ENCODE measurements at regions not wholly inside any gene's neighbourhood (a gene's known extent, or its start where the extent isn't known, plus 50 kb on each side); places are given as distances from the start of the nearest gene placed in this dataset.
"Not testable (repeated sequence)": the region's sequence is repeated elsewhere in the genome, so short reads cannot be mapped to it uniquely, and the experiment has no call there.

- DNase-seq, result no peak
- TF ChIP-seq GATA1 (IDR thresholded peaks at IDR 0.05; ENCODE audit: low read depth, low read length) (no peak), POLR2A (IDR thresholded peaks at IDR 0.05; ENCODE audit: low read length) (no peak)
Observed at GRCh38 chr2:105519516-105519915, 120.7 kb upstream of the FHL2 start.

DNA sequence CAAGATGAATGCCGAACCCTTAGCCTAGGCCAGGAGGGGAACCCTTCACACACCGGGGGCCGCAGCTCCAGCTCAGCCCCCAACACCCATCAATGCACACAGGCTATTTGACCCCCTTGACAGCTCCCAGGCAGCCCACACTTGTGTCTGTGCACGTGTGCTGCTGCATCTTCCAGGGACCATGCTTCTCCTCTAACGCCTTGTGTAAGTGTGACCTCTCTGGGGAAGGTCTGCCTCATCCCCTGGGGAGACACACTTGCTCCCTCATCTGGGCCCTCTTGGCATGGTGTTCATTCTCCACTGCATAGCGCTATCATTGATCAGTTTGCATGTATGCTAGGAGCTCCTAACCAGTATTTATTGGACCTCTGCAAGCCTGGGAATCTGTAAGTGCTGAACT lies 120.0 kb upstream of the FHL2 start:
- TF ChIP-seq POLR2A (IDR thresholded peaks at IDR 0.05; ENCODE audit: low read length) (no peak), GATA1 (IDR thresholded peaks at IDR 0.05; ENCODE audit: low read depth, low read length) (no peak)
- no peak for DNase-seq

GRCh38 chr2:105517814-105518705 lies 119.2 kb upstream of the FHL2 start:
- no peak for DNase-seq
- TF ChIP-seq GATA1 (IDR thresholded peaks at IDR 0.05; ENCODE audit: low read depth, low read length), result no peak
- no peak for TF ChIP-seq POLR2A (IDR thresholded peaks at IDR 0.05; ENCODE audit: low read length)

DNA sequence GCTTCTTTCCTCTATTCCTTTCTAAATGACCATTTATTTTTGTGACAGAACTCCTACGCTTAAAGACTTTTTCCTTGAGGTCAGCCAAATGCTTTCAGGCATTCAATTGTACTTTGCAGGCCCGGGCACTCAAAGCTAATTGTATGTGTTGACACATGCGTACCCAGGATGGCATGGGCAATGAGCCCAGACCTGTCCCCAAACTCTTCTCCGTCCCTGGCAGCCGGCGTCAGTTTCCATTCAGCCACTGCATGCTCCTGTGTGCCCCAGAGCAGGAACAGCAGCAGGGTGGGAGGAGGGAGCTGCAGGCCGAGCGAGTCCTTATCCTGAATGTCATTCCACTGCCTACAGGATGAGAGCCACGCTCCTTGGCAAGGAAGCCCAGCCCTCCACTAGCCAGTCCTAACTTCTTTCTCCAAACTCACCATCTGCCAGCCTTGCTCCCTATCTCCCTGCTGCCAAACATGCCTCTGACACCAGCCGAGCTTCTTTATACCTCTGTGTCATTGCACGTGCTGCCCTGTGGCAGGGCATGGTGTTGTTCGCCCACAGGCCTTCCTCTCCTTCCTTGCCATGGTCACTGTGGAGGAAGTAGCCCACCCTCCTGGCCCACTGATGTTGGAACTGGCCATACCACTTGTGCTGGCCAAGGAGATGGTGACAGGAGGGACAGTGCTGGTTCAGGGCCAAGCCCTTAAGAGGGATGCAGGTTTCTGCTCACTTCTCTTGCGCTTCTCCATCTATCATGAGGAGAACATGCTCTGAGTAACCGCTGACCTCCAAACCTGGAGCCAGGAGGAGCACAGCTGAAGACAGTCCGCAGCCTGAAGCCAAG lies 116.9 kb upstream of the FHL2 start:
- TF ChIP-seq POLR2A (IDR thresholded peaks at IDR 0.05; ENCODE audit: low read length) (no peak), GATA1 (IDR thresholded peaks at IDR 0.05; ENCODE audit: low read depth, low read length) (no peak)
- DNase-seq, result no peak

DNA sequence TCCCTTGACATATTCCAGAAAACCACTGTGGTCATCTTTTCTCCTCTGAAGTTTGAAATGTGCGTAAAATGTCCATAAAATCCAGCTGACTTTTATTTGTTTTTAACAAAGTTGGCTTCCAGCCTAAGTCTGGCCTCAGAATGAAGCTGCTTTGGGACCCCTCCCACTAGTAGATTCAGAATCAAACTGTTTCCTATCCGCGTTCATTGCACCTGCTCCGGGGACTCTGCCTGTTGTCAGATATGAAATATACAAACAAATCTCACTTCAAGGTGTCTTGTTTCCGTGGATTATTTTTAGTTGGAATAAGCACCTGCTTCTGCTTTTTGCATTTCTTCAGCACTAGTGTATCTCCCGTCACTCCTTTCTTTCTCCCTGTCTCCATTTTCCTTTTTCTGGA lies 115.7 kb upstream of the FHL2 start:
- no peak for DNase-seq
- no peak for TF ChIP-seq GATA1 (IDR thresholded peaks at IDR 0.05; ENCODE audit: low read depth, low read length)
- TF ChIP-seq POLR2A (IDR thresholded peaks at IDR 0.05; ENCODE audit: low read length), result no peak

GRCh38 chr2:105510761-105511528 lies 112.1 kb upstream of the FHL2 start:
- DNase-seq, result no peak
- TF ChIP-seq GATA1 (IDR thresholded peaks at IDR 0.05; ENCODE audit: low read depth, low read length), result no peak
- no peak for TF ChIP-seq POLR2A (IDR thresholded peaks at IDR 0.05; ENCODE audit: low read length)

DNA sequence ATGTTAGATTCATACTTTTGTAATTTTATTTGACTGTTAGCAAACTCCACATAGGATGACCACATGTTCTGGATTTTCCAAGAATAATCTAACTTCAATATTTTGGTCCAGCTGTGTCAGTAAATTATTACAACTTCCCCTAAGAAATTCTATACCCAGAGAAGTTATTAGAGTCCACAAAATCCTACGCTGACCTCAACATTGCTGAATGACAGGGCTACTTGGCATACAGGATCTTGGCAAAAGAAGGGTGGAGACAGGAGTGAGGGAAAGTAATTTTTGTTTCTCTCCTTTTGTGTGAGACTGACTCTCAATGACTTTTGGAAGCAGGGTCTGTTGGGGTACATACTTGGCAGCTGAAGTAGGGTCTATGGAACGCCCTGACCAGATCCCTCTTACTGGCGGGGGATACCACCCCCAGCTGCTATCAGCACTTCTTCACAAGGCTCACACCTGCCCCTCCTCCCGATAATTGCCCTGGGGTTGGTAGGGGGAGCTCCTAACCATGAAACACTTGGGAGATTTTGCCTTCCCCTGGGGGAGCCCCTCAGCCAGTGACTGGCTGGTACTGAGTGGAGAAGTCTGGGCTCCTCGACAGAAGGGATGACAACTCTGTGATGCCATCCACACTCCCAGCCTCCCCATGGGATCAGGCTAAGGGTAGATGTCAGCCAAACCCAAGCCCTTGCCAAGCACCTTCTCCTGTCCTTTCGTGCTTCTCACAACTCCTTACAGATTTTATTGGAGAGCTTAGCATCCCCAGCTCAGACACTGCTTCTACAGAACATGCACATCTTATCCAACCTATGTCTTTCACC lies 110.6 kb upstream of the FHL2 start:
- DNase-seq, result no peak
- no peak for TF ChIP-seq GATA1 (IDR thresholded peaks at IDR 0.05; ENCODE audit: low read depth, low read length)
- no peak for TF ChIP-seq POLR2A (IDR thresholded peaks at IDR 0.05; ENCODE audit: low read length)

GRCh38 chr2:105506860-105507259 lies 108.0 kb upstream of the FHL2 start:
- DNase-seq, result not testable (repeated sequence)

GRCh38 chr2:105504459-105504858 lies 105.6 kb upstream of the FHL2 start:
- no peak for TF ChIP-seq GATA1 (IDR thresholded peaks at IDR 0.05; ENCODE audit: low read depth, low read length)
- TF ChIP-seq POLR2A (IDR thresholded peaks at IDR 0.05; ENCODE audit: low read length), result no peak
- no peak for DNase-seq

DNA sequence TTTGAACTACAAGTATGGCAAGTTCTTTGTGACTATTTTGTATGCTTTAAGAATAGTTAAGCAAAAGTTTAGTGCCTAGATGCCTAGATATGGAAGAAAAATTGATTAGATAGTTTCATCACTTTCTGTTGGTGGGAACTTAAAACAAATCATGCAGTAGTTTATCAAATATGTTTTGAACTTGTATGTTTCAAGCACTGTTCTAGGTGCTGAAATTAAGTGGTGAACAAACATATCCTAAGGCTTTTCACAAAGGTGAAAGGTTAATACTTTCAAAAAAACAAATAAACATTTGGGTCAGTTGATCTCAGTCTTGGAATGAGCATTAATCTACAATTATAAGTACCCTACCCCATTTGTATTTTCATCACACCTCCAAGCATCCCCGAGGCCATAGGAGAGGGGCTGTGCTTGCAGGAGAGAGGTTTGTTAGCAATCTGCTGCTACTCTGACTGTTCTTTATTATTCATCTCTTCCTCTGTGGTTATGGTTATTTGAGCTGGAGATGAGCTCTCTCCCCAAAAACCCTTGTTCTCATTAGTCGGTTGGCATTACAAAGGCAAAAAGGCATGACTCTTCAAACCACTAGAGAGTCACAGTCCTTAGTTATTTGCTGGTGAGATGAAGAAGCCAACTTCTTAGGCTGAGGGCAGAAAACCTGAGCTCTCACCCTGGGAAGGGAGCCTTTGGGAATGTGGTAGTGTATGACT lies 103.9 kb upstream of the FHL2 start:
- no peak for DNase-seq
- TF ChIP-seq GATA1 (IDR thresholded peaks at IDR 0.05; ENCODE audit: low read depth, low read length), result no peak
- TF ChIP-seq POLR2A (IDR thresholded peaks at IDR 0.05; ENCODE audit: low read length), result no peak

DNA sequence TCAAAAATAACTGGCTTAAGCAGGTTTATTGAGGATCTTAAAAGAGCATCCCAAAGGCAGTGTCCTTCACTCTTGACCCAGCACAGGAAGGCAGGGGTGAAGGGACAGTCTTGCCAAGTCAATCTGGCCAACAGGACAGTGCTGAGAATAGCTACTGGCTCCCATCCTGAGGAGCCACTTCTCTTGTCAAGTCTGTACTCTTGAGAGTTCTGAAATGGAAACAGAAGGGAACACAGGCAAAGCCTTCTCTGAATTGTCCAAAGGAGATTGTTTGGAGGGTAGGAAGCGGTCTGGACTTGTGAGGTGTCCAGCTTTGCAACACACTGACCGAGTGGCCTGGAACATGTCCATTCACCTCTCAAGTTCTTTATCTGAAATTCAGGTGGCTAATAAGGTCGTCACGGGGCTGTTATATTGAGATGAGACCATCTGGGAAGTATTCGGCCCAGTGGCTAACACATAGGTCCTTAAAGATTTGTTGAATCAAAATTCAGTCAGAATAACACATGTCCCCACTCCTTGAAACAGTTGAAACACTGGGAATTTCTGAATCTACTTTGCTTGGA lies 99.5 kb upstream of the FHL2 start:
- no peak for TF ChIP-seq GATA1 (IDR thresholded peaks at IDR 0.05; ENCODE audit: low read depth, low read length)
- TF ChIP-seq POLR2A (IDR thresholded peaks at IDR 0.05; ENCODE audit: low read length), result no peak
- DNase-seq, result no peak

GRCh38 chr2:105497094-105497493 lies 98.2 kb upstream of the FHL2 start:
- DNase-seq, result no peak
- no peak for TF ChIP-seq POLR2A (IDR thresholded peaks at IDR 0.05; ENCODE audit: low read length)

Data from erythroblast (primary cell).